ENCODE measurements at regions not wholly inside any gene's neighbourhood (a gene's known extent, or its start where the extent isn't known, plus 50 kb on each side); places are given as distances from the start of the nearest gene placed in this dataset.
"Not testable (repeated sequence)": the region's sequence is repeated elsewhere in the genome, so short reads cannot be mapped to it uniquely, and the experiment has no call there.

GRCh38 chr14:43260056-43260455 is 1247.0 kb downstream of the FSCB start:
- no peak for TF ChIP-seq CTCF (IDR thresholded peaks at IDR 0.05; ENCODE audit: low read depth, low read length)
- Histone ChIP-seq H3K9me3 (no peaks in the 10 kb centered on the region), H3K27me3 (no peaks in the 10 kb centered on the region), H3K4me1 (no peaks in the 10 kb centered on the region), H3K4me3 (ENCODE audit: low read depth, low read length) (no peak overlapping the region), H3K36me3 (no peaks in the 10 kb centered on the region)
- no peak for DNase-seq

- H3K4me1 ChIP-seq, result no peaks in the 10 kb centered on the region
- H3K9me3 ChIP-seq, result no peaks in the 10 kb centered on the region
- TF ChIP-seq CTCF (IDR thresholded peaks at IDR 0.05; ENCODE audit: low read depth, low read length), result no peak
- no peak for DNase-seq
- H3K36me3 ChIP-seq, result no peaks in the 10 kb centered on the region
- H3K4me3 ChIP-seq (ENCODE audit: low read depth, low read length), result no peak overlapping the region
- no peaks in the 10 kb centered on the region for H3K27me3 ChIP-seq
These were observed 1248.7 kb downstream of the FSCB start for GRCh38 chr14:43258396-43258795.

DNA sequence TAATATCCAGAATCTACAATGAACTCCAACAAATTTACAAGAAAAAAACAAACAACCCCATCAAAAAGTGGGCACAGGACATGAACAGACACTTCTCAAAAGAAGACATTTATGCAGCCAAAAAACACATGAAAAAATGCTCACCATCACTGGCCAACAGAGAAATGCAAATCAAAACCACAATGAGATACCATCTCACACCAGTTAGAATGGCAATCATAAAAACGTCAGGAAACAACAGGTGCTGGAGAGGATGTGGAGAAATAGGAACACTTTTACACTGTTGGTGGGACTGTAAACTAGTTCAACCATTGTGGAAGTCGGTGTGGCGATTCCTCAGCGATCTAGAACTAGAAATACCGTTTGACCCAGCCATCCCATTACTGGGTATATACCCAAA is 1250.1 kb downstream of the FSCB start:
- not testable (repeated sequence) for H3K27me3 ChIP-seq; H3K4me1 ChIP-seq; H3K4me3 ChIP-seq (ENCODE audit: low read depth, low read length); DNase-seq; H3K36me3 ChIP-seq; H3K9me3 ChIP-seq

GRCh38 chr14:43252866-43253265 is 1254.2 kb downstream of the FSCB start:
- Histone ChIP-seq H3K27me3 (no peaks in the 10 kb centered on the region), H3K9me3 (no peaks in the 10 kb centered on the region), H3K4me1 (no peaks in the 10 kb centered on the region), H3K4me3 (ENCODE audit: low read depth, low read length) (no peak overlapping the region), H3K36me3 (no peaks in the 10 kb centered on the region)
- TF ChIP-seq CTCF (IDR thresholded peaks at IDR 0.05; ENCODE audit: low read depth, low read length), result no peak
- no peak for DNase-seq

GRCh38 chr14:43249591-43249990 is 1257.5 kb downstream of the FSCB start:
- Histone ChIP-seq H3K9me3 (no peaks in the 10 kb centered on the region), H3K4me3 (ENCODE audit: low read depth, low read length) (no peak overlapping the region), H3K36me3 (no peaks in the 10 kb centered on the region), H3K27me3 (no peaks in the 10 kb centered on the region), H3K4me1 (no peaks in the 10 kb centered on the region)
- DNase-seq, result no peak
- TF ChIP-seq CTCF (IDR thresholded peaks at IDR 0.05; ENCODE audit: low read depth, low read length), result no peak

GRCh38 chr14:43249116-43249515 is 1258.0 kb downstream of the FSCB start:
- H3K36me3 ChIP-seq, result no peaks in the 10 kb centered on the region
- no peaks in the 10 kb centered on the region for H3K27me3 ChIP-seq
- H3K4me3 ChIP-seq (ENCODE audit: low read depth, low read length), result no peak overlapping the region
- no peaks in the 10 kb centered on the region for H3K9me3 ChIP-seq
- TF ChIP-seq CTCF (IDR thresholded peaks at IDR 0.05; ENCODE audit: low read depth, low read length), result no peak
- H3K4me1 ChIP-seq, result no peaks in the 10 kb centered on the region
- DNase-seq, result no peak

- no peaks in the 10 kb centered on the region for H3K9me3 ChIP-seq
- no peaks in the 10 kb centered on the region for H3K27me3 ChIP-seq
- TF ChIP-seq CTCF (IDR thresholded peaks at IDR 0.05; ENCODE audit: low read depth, low read length), result no peak
- H3K36me3 ChIP-seq, result no peaks in the 10 kb centered on the region
- no peaks in the 10 kb centered on the region for H3K4me1 ChIP-seq
- no peak overlapping the region for H3K4me3 ChIP-seq (ENCODE audit: low read depth, low read length)
- no peak for DNase-seq
These were observed 1259.2 kb downstream of the FSCB start for GRCh38 chr14:43247877-43248276.

Measured in BE2C (cell line).